Muscle layer of duodenum (tissue), 2 donors: ENCODE measurements at regions not wholly inside any gene's neighbourhood (a gene's known extent, or its start where the extent isn't known, plus 50 kb on each side); places are given as distances from the start of the nearest gene placed in this dataset.
"Not testable (repeated sequence)": the region's sequence is repeated elsewhere in the genome, so short reads cannot be mapped to it uniquely, and the experiment has no call there.

ENCODE experiments used
- H3K27ac ChIP-seq: one replicate; pipeline ENCODE4 v1.7.0; 2013; ENCODE audit warnings: mild to moderate bottlenecking, low read length
- H3K27me3 ChIP-seq: one replicate; pipeline ENCODE4 v1.7.0; 2013; ENCODE audit warnings: low read depth, mild to moderate bottlenecking, control low read depth, low read length
- H3K36me3 ChIP-seq, 2 donors: one replicate each; pipeline ENCODE4 v1.7.0; 2013; ENCODE audit warnings: low read length in 2 of 2, control low read depth in 1 of 2, mild to moderate bottlenecking in 1 of 2; ENCODE audit not compliant: insufficient read depth in 2 of 2, control insufficient read depth in 1 of 2
- H3K4me1 ChIP-seq, 2 donors: one replicate each; pipeline ENCODE4 v1.7.0; 2013; ENCODE audit warnings: low read length in 2 of 2, mild to moderate bottlenecking in 2 of 2, control low read depth in 1 of 2, moderate library complexity in 1 of 2; ENCODE audit not compliant: insufficient read depth in 2 of 2, control insufficient read depth in 1 of 2
- H3K4me3 ChIP-seq, 2 donors: one replicate each; pipeline ENCODE4 v1.7.0; 2013; ENCODE audit warnings: low read length in 2 of 2, low read depth in 1 of 2, mild to moderate bottlenecking in 1 of 2
- H3K9me3 ChIP-seq, 2 donors: one replicate each; pipeline ENCODE4 v1.7.0; 2013; ENCODE audit warnings: low read length in 2 of 2, control low read depth in 1 of 2, mild to moderate bottlenecking in 1 of 2; ENCODE audit not compliant: control insufficient read depth in 1 of 2
- donor health status: healthy.

- Histone ChIP-seq H3K27ac (no peak overlapping the region), H3K4me1 (peaks cover 0 to 6% of the 10 kb centered on the region in 2 donors), H3K9me3 (no peaks in the 10 kb centered on the region), H3K36me3 (no peaks in the 10 kb centered on the region), H3K27me3 (no peaks in the 10 kb centered on the region), H3K4me3 (no peak overlapping the region)
Measured at GRCh38 chr3:187807086-187807862, 62.0 kb upstream of the BCL6 start.

GRCh38 chr3:187808527-187808895 is 63.2 kb upstream of the BCL6 start:
- Histone ChIP-seq H3K36me3 (no peaks in the 10 kb centered on the region), H3K27ac (no peak overlapping the region), H3K9me3 (no peaks in the 10 kb centered on the region), H3K4me3 (no peak overlapping the region), H3K4me1 (peaks cover 0 to 6% of the 10 kb centered on the region in 2 donors), H3K27me3 (no peaks in the 10 kb centered on the region)

- no peaks in the 10 kb centered on the region for H3K9me3 ChIP-seq
- peaks cover 0 to 6% of the 10 kb centered on the region in 2 donors for H3K4me1 ChIP-seq
- H3K36me3 ChIP-seq: no peaks in the 10 kb centered on the region
- H3K27ac ChIP-seq: no peak overlapping the region
- H3K27me3 ChIP-seq: no peaks in the 10 kb centered on the region
- no peak overlapping the region for H3K4me3 ChIP-seq
Measured at GRCh38 chr3:187809612-187809991, 64.3 kb upstream of the BCL6 start.

- H3K4me1 ChIP-seq: peaks cover 0 to 6% of the 10 kb centered on the region in 2 donors
- H3K27ac ChIP-seq: no peak overlapping the region
- no peaks in the 10 kb centered on the region for H3K36me3 ChIP-seq
- H3K9me3 ChIP-seq: no peaks in the 10 kb centered on the region
- H3K4me3 ChIP-seq: no peak overlapping the region
- no peaks in the 10 kb centered on the region for H3K27me3 ChIP-seq
Measured at GRCh38 chr3:187810021-187810446, 64.8 kb upstream of the BCL6 start.

GRCh38 chr3:187811585-187812250 is 66.5 kb upstream of the BCL6 start:
- Histone ChIP-seq H3K27me3 (no peaks in the 10 kb centered on the region), H3K9me3 (no peaks in the 10 kb centered on the region), H3K27ac (no peak overlapping the region), H3K4me1 (peaks cover 0 to 6% of the 10 kb centered on the region in 2 donors), H3K4me3 (no peak overlapping the region), H3K36me3 (no peaks in the 10 kb centered on the region)

GRCh38 chr3:187812496-187812895 is 67.2 kb upstream of the BCL6 start:
- H3K36me3 ChIP-seq: no peaks in the 10 kb centered on the region
- H3K4me1 ChIP-seq: peaks cover 0 to 6% of the 10 kb centered on the region in 2 donors
- H3K4me3 ChIP-seq: no peak overlapping the region
- no peak overlapping the region for H3K27ac ChIP-seq
- peaks cover 0 to 4% of the 10 kb centered on the region in 2 donors for H3K9me3 ChIP-seq
- no peaks in the 10 kb centered on the region for H3K27me3 ChIP-seq

- H3K9me3 ChIP-seq: peaks cover 0 to 4% of the 10 kb centered on the region in 2 donors
- H3K4me3 ChIP-seq: no peak overlapping the region
- peaks cover 0 to 6% of the 10 kb centered on the region in 2 donors for H3K4me1 ChIP-seq
- H3K36me3 ChIP-seq: no peaks in the 10 kb centered on the region
- no peak overlapping the region for H3K27ac ChIP-seq
- H3K27me3 ChIP-seq: no peaks in the 10 kb centered on the region
Measured at GRCh38 chr3:187813198-187813597, 67.9 kb upstream of the BCL6 start.

GRCh38 chr3:187817766-187818165 is 72.5 kb upstream of the BCL6 start:
- not testable (repeated sequence) for H3K27me3 ChIP-seq, H3K36me3 ChIP-seq, H3K27ac ChIP-seq, H3K9me3 ChIP-seq, H3K4me3 ChIP-seq, H3K4me1 ChIP-seq

GRCh38 chr3:187821616-187822317 is 76.5 kb upstream of the BCL6 start:
- no peak overlapping the region for H3K27ac ChIP-seq
- no peaks in the 10 kb centered on the region for H3K4me1 ChIP-seq
- H3K4me3 ChIP-seq: no peak overlapping the region
- H3K27me3 ChIP-seq: no peaks in the 10 kb centered on the region
- peaks cover 0 to 4% of the 10 kb centered on the region in 2 donors for H3K9me3 ChIP-seq
- H3K36me3 ChIP-seq: no peaks in the 10 kb centered on the region

GRCh38 chr3:187822402-187822801 is 77.1 kb upstream of the BCL6 start:
- Histone ChIP-seq H3K36me3 (no peaks in the 10 kb centered on the region), H3K9me3 (peaks cover 0 to under 1% of the 10 kb centered on the region in 2 donors), H3K27ac (no peak overlapping the region), H3K4me1 (no peaks in the 10 kb centered on the region), H3K4me3 (no peak overlapping the region), H3K27me3 (no peaks in the 10 kb centered on the region)

GRCh38 chr3:187823746-187824145 is 78.5 kb upstream of the BCL6 start:
- no peak overlapping the region for H3K27ac ChIP-seq
- H3K36me3 ChIP-seq: no peaks in the 10 kb centered on the region
- no peak overlapping the region for H3K4me3 ChIP-seq
- no peaks in the 10 kb centered on the region for H3K4me1 ChIP-seq
- no peaks in the 10 kb centered on the region for H3K27me3 ChIP-seq
- H3K9me3 ChIP-seq: no peaks in the 10 kb centered on the region
